HCT116 (cell line): ENCODE measurements at regions not wholly inside any gene's neighbourhood (a gene's known extent, or its start where the extent isn't known, plus 50 kb on each side); places are given as distances from the start of the nearest gene placed in this dataset.

ENCODE experiments used
- ATAC-seq: fragments of 200-7000 bp; cut with Tn5 transposase; 2 replicates; pipeline ENCODE4 v1.9.1; 2020; ENCODE audit warnings: mild to moderate bottlenecking, moderate library complexity
- BruUV-seq: library from RNA; stranded (reverse); fragments of 400-500 nt; replicated peaks from 2 replicates; lab custom pipeline; 2021; lab: Mats Ljungman, UMichigan
- CTCF ChIA-PET: fragments of 300-600 bp; sonication (Branson Sonifier 250); formaldehyde crosslinking; loops from one replicate; lab custom pipeline; 2021; ENCODE audit warnings: antibody characterized with exemption; lab: Charles Lee
- POLR2A ChIA-PET: fragments of 300-600, 350-600 bp; sonication (Branson Sonifier 250); formaldehyde crosslinking; loops from one replicate; lab custom pipeline; 2021; ENCODE audit warnings: antibody characterized with exemption; lab: Charles Lee
- RAD21 ChIA-PET, 2 experiments: fragments of 300-600 bp; sonication (Branson Sonifier 250); formaldehyde crosslinking; loops; one replicate each; lab custom pipeline; 2023; ENCODE audit warnings: low total read pairs in 2 of 2; ENCODE audit not compliant: uncharacterized antibody in 2 of 2, unreplicated experiment in 2 of 2, low non-redundant PET in 1 of 2; lab: Charles Lee
- DNase-seq: peaks from one replicate; pipeline ENCODE4 v3.0.0-alpha.2; 2010; ENCODE audit warnings: low read depth, low spot score
- H2AFZ ChIP-seq: fragments of 200-600 bp; shearing (Covaris generic), sonication (generic); 2 replicates; pipeline ENCODE4 v1.6.1; 2017; ENCODE audit warnings: low read depth, mixed run types, mixed read lengths, antibody characterized with exemption, low read length; ENCODE audit not compliant: poor library complexity, severe bottlenecking
- H3K27ac ChIP-seq: 2 replicates; pipeline ENCODE4 v1.5.1; 2012; ENCODE audit warnings: low read depth, low read length
- H3K27me3 ChIP-seq: fragments of 200-600 bp; sonication (generic); 2 replicates; pipeline ENCODE4 v1.6.1; 2016; ENCODE audit warnings: mixed run types, low read length, mixed read lengths; ENCODE audit not compliant: insufficient read depth
- H3K36me3 ChIP-seq, 2 experiments: fragments of 200-500 bp in 1 of 2; fragments of 200-600 bp in 1 of 2; sonication (Bioruptor generic) in 1 of 2; sonication (generic) in 1 of 2; 2 replicates each; pipeline versions ENCODE4 v1.5.1 to v1.6.1; 2014 to 2016; ENCODE audit warnings: low read length in 2 of 2, inconsistent platforms in 1 of 2, mixed read lengths in 1 of 2, mixed run types in 1 of 2; ENCODE audit not compliant: insufficient read depth in 2 of 2, control insufficient read depth in 1 of 2
- H3K4me1 ChIP-seq, 2 experiments: fragments of 200-600 bp in 1 of 2; sonication (generic) in 1 of 2; 2 replicates each; pipeline versions ENCODE4 v1.5.1 to v1.6.1; 2012 to 2017; ENCODE audit warnings: low read length in 2 of 2, inconsistent platforms in 1 of 2, mild to moderate bottlenecking in 1 of 2, mixed read lengths in 1 of 2, mixed run types in 1 of 2, moderate library complexity in 1 of 2; ENCODE audit not compliant: insufficient read depth in 2 of 2, control insufficient read depth in 1 of 2
- H3K4me2 ChIP-seq: fragments of 200-600 bp; sonication (generic); 2 replicates; pipeline ENCODE4 v1.6.1; 2017; ENCODE audit warnings: mixed run types, low read length, mixed read lengths
- H3K4me3 ChIP-seq, 2 experiments: fragments of 200-600 bp in 1 of 2; sonication (generic) in 1 of 2; replicated peaks in 1 of 2; 2 replicates each; pipeline ENCODE4 v1.5.1; 2011 to 2016; ENCODE audit warnings: low read length in 2 of 2, control low read depth in 1 of 2, low read depth in 1 of 2, mild to moderate bottlenecking in 1 of 2, mixed read lengths in 1 of 2, mixed run types in 1 of 2
- H3K79me2 ChIP-seq: fragments of 200-600 bp; sonication (generic); 2 replicates; pipeline ENCODE4 v1.6.1; 2017; ENCODE audit warnings: mild to moderate bottlenecking, mixed run types, low read length, moderate library complexity, mixed read lengths; ENCODE audit not compliant: insufficient read depth
- H3K9ac ChIP-seq: fragments of 200-600 bp; sonication (generic); 2 replicates; pipeline ENCODE4 v1.6.1; 2016; ENCODE audit warnings: low read length, mixed read lengths
- H3K9me2 ChIP-seq: fragments of 200-600 bp; sonication (generic), shearing (Covaris generic); 2 replicates; pipeline ENCODE4 v1.6.1; 2017; ENCODE audit warnings: mixed run types, mild to moderate bottlenecking, moderate library complexity; ENCODE audit not compliant: insufficient read depth
- H3K9me3 ChIP-seq, 2 experiments: fragments of 200-500 bp in 1 of 2; fragments of 200-600 bp in 1 of 2; sonication (Bioruptor generic) in 1 of 2; sonication (generic) in 1 of 2; 2 replicates each; pipeline ENCODE4 v1.6.1; 2014 to 2017; ENCODE audit warnings: low read length in 2 of 2, mixed read lengths in 2 of 2, inconsistent platforms in 1 of 2, low read depth in 1 of 2, mild to moderate bottlenecking in 1 of 2, mixed run types in 1 of 2, moderate library complexity in 1 of 2; ENCODE audit not compliant: control insufficient read depth in 1 of 2, insufficient read depth in 1 of 2
- H4K20me1 ChIP-seq: fragments of 200-600 bp; sonication (generic), shearing (Covaris generic); 2 replicates; pipeline ENCODE4 v1.6.1; 2017; ENCODE audit warnings: mixed run types, mild to moderate bottlenecking, moderate library complexity; ENCODE audit not compliant: insufficient read depth
- CEBPB ChIP-seq: IDR thresholded peaks from 2 replicates; pipeline ENCODE4 v1.6.1; 2012; ENCODE audit warnings: low read depth
- EGR1 ChIP-seq: IDR thresholded peaks from 2 replicates; pipeline ENCODE4 v1.6.1; 2012; ENCODE audit warnings: low read depth
- EZH2phosphoT487 ChIP-seq: fragments of 200-600 bp; IDR thresholded peaks from 2 replicates; pipeline ENCODE4 v1.6.1; 2018; ENCODE audit warnings: antibody characterized with exemption, borderline replicate concordance
- POLR2A ChIP-seq: IDR thresholded peaks from 2 replicates; pipeline ENCODE4 v1.7.0; 2011; ENCODE audit warnings: borderline replicate concordance; ENCODE audit not compliant: insufficient read depth, insufficient read length; ENCODE audit errors: extremely low read depth
- RAD21 ChIP-seq: IDR thresholded peaks from 2 replicates; pipeline ENCODE4 v1.6.1; 2012; ENCODE audit warnings: low read depth, mild to moderate bottlenecking
- SIN3A ChIP-seq: IDR thresholded peaks from 2 replicates; pipeline ENCODE4 v1.6.1; 2012; ENCODE audit warnings: low read depth
- SRF ChIP-seq: IDR thresholded peaks from 2 replicates; pipeline ENCODE4 v1.6.1; 2012; ENCODE audit warnings: low read depth
- TCF7L2 ChIP-seq: IDR thresholded peaks from 2 replicates; pipeline ENCODE4 v1.7.0; 2011; ENCODE audit warnings: borderline replicate concordance, inconsistent platforms; ENCODE audit not compliant: insufficient read depth, insufficient read length; ENCODE audit errors: extremely low read depth
- YY1 ChIP-seq: IDR thresholded peaks from 2 replicates; pipeline ENCODE4 v1.6.1; 2011; ENCODE audit warnings: low read length, low read depth, moderate library complexity, mild to moderate bottlenecking; ENCODE audit not compliant: insufficient replicate concordance; ENCODE audit errors: extremely low read depth
- ZNF274 ChIP-seq: fragments of 200-500 bp; sonication (Bioruptor generic); IDR thresholded peaks from 2 replicates; pipeline ENCODE4 v1.6.1; 2014; ENCODE audit warnings: mild to moderate bottlenecking, low read depth, low read length, inconsistent platforms
- intact Hi-C: fragments of 100-400 bp; cut with micrococcal nuclease; formaldehyde crosslinking; loops from 2 replicates; pipeline ENCODE4 v1.10.0; 2022
- TF ChIP-seq, protein P1 (sequence below): IDR thresholded peaks from 2 replicates; pipeline ENCODE4 v1.6.1; 2012
- TF ChIP-seq, protein P2 (sequence below): IDR thresholded peaks from 2 replicates; pipeline ENCODE4 v1.6.1; 2011; ENCODE audit warnings: mild to moderate bottlenecking, low read length, moderate library complexity; ENCODE audit not compliant: insufficient replicate concordance; ENCODE audit errors: extremely low read depth
- TF ChIP-seq, protein P3 (sequence below): IDR thresholded peaks from 2 replicates; pipeline ENCODE4 v1.6.1; 2012

DNA sequence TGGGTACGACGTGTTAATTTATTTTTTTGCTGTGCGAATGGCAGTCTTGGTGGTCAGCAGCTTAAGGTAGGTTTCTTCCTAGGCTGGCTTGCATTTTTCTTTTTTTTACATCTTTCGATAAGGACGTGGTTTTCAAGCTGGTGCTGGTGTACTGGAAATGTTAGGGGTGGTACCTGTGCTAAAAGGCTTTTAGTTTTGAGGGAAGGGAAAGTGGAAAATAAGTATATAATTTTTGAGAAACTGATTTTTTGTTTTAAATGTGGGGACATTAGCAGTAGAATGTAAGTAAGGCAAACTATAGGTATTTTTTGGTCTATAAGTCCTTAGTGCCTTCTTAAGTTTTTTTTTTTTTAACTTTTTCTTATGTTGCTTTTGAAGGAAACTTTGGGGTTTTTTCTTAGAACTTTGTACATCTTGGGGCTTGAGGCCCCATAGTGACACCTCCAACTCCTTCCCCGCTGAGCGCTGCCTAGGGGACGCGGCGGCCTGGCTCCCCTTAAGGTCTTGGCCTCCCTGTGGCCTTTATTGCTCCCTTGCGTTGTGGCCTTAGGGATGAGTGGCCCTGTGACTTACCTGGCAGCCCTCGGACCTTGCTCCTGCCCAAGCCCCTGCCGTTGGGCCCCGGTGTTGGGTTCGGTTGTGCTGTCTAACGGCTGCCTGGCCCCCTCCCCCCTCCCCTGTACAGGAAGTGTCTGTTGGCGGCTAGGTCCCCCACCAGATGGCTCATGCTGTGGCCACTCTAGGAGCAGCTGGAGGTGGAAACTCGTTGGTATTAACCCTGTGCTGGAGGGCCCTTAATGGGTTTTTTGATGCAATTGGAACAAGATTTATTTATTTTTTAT, 88.0 kb upstream of the RPRML start (continued):
- TF ChIP-seq, protein P1, sequence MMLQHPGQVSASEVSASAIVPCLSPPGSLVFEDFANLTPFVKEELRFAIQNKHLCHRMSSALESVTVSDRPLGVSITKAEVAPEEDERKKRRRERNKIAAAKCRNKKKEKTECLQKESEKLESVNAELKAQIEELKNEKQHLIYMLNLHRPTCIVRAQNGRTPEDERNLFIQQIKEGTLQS: no peak
- TF ChIP-seq EGR1 (no peak), CEBPB (no peak; the same call in 1 of the 2 replicates), POLR2A (peak; percentile 86), SRF (0 out of 2 replicates have a peak, but pooled peaks have one; percentile 18)

DNA sequence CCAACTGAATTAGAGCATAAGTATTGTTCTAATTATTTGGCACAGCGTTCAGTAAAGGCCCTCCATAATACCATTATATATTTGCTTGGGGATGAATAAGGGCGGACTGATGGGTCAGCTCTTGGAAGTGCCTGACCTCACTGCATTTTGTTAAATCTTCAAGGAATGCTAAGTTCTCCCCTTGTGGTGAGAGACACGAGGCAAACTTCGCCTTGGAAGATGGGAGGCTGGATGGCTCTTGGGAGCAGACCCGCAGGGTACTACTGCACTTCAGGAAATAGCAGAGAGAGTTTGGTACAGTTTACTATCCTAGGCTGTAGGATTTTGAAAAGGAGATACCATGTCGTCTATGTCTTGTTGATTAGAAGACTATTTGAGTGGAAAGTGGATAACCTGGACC, 87.0 kb upstream of the RPRML start:
- no peak overlapping the region for H2AFZ ChIP-seq
- H3K27ac ChIP-seq: no peak overlapping the region
- peaks cover 23 to 34% of the 10 kb centered on the region in 2 experiments for H3K4me1 ChIP-seq
- no peaks in the 10 kb centered on the region for H3K27me3 ChIP-seq
- H3K4me2 ChIP-seq: peak overlapping the region; percentile 80
- TF ChIP-seq, protein P2, sequence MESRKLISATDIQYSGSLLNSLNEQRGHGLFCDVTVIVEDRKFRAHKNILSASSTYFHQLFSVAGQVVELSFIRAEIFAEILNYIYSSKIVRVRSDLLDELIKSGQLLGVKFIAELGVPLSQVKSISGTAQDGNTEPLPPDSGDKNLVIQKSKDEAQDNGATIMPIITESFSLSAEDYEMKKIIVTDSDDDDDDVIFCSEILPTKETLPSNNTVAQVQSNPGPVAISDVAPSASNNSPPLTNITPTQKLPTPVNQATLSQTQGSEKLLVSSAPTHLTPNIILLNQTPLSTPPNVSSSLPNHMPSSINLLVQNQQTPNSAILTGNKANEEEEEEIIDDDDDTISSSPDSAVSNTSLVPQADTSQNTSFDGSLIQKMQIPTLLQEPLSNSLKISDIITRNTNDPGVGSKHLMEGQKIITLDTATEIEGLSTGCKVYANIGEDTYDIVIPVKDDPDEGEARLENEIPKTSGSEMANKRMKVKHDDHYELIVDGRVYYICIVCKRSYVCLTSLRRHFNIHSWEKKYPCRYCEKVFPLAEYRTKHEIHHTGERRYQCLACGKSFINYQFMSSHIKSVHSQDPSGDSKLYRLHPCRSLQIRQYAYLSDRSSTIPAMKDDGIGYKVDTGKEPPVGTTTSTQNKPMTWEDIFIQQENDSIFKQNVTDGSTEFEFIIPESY: no peak
- TF ChIP-seq SIN3A (no peak), ZNF274 (no peak), YY1 (no peak), EZH2phosphoT487 (no peak), RAD21 (no peak), TCF7L2 (no peak)
- TF ChIP-seq, protein P3, sequence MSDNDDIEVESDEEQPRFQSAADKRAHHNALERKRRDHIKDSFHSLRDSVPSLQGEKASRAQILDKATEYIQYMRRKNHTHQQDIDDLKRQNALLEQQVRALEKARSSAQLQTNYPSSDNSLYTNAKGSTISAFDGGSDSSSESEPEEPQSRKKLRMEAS: no peak
- TF ChIP-seq, all 23 proteins: peak for 0
- DNase-seq: no peak
- Histone ChIP-seq H3K4me3 (peak overlapping the region; percentile 83 to 84; a peak in 3 of 4 replicates), H3K79me2 (peaks cover 4% of the 10 kb centered on the region; the same call in 1 of the 2 replicates), H4K20me1 (no peaks in the 10 kb centered on the region), H3K9ac (peak overlapping the region; percentile 89; the same call in 1 of the 2 replicates), H3K9me2 (no peaks in the 10 kb centered on the region), H3K36me3 (no peaks in the 10 kb centered on the region; a peak in 2 of 4 replicates), H3K9me3 (no peaks in the 10 kb centered on the region)
- no peak for ATAC-seq
- ChIA-PET RAD21 (no interaction called here), CTCF (no interaction called here), POLR2A (no interaction called here)
- no TSS peak for BruUV-seq
- intact Hi-C loops: no loop called here
